Upper lobe of left lung (tissue), 6 donors: ENCODE measurements at regions not wholly inside any gene's neighbourhood (a gene's known extent, or its start where the extent isn't known, plus 50 kb on each side); places are given as distances from the start of the nearest gene placed in this dataset.

Source experiments
- ATAC-seq, 2 donors: fragments of 200-7000 bp; cut with Tn5 transposase; one replicate each; pipeline ENCODE4 v1.9.1; 2022; ENCODE audit warnings: mild to moderate bottlenecking in 2 of 2, moderate library complexity in 2 of 2; ENCODE audit not compliant: low FRiP score in 2 of 2
- DNase-seq, 2 donors: peaks; one replicate each; pipeline ENCODE4 v3.0.0-alpha.2; 2019 to 2020
- H3K27ac ChIP-seq, 4 donors: fragments of 200-600 bp; sonication (generic); one replicate each; pipeline ENCODE4 v1.5.1; 2016 to 2019
- H3K27me3 ChIP-seq, 4 donors: fragments of 200-600 bp; sonication (generic); one replicate each; pipeline ENCODE4 v1.5.1; 2017 to 2019
- H3K36me3 ChIP-seq, 4 donors: fragments of 200-600 bp; sonication (generic); one replicate each; pipeline ENCODE4 v1.5.1; 2016 to 2019
- H3K4me1 ChIP-seq, 4 donors: fragments of 200-600 bp; sonication (generic); one replicate each; pipeline ENCODE4 v1.5.1; 2018 to 2019
- H3K4me3 ChIP-seq, 4 donors: fragments of 200-600 bp; sonication (generic); one replicate each; pipeline ENCODE4 v1.5.1; 2017 to 2019; ENCODE audit warnings: mild to moderate bottlenecking in 2 of 4, moderate library complexity in 1 of 4
- H3K9me3 ChIP-seq, 4 donors: fragments of 200-600 bp; sonication (generic); one replicate each; pipeline ENCODE4 v1.5.1; 2018 to 2019
- CTCF ChIP-seq, 6 experiments: fragments of 450-650 bp in 4 of 6; fragments of 200-600 bp in 2 of 6; sonication (generic) in 2 of 6; IDR thresholded peaks; one replicate each; pipeline ENCODE4 v1.5.1; 2016 to 2019; ENCODE audit warnings: antibody characterized with exemption in 6 of 6
- EP300 ChIP-seq, 4 donors: sonication (generic); formaldehyde crosslinking; IDR thresholded peaks; one replicate each; pipeline ENCODE4 v1.5.1; 2017; ENCODE audit warnings: antibody characterized with exemption in 4 of 4, control low read depth in 2 of 4
- POLR2A ChIP-seq, 4 donors: fragments of 450-650 bp; IDR thresholded peaks; one replicate each; pipeline ENCODE4 v1.5.1; 2016 to 2017; ENCODE audit warnings: antibody characterized with exemption in 4 of 4, mild to moderate bottlenecking in 2 of 4
- POLR2AphosphoS5 ChIP-seq, 2 donors: sonication (generic); formaldehyde crosslinking; IDR thresholded peaks; one replicate each; pipeline ENCODE4 v1.5.1; 2017; ENCODE audit warnings: antibody characterized with exemption in 2 of 2
- WGBS, 2 donors: methylation state at CpG; one replicate each; pipeline ENCODE4 v1.1.5; 2017 to 2018; 5-methylcytosine and 5-hydroxymethylcytosine counted together
- donor health status: DM: no; HTN: no; CAD: no; lungs with moderate emphysema.
- donor health status: DM: no; HTN: yes; CAD: no; lungs with severe emphysema.

DNA sequence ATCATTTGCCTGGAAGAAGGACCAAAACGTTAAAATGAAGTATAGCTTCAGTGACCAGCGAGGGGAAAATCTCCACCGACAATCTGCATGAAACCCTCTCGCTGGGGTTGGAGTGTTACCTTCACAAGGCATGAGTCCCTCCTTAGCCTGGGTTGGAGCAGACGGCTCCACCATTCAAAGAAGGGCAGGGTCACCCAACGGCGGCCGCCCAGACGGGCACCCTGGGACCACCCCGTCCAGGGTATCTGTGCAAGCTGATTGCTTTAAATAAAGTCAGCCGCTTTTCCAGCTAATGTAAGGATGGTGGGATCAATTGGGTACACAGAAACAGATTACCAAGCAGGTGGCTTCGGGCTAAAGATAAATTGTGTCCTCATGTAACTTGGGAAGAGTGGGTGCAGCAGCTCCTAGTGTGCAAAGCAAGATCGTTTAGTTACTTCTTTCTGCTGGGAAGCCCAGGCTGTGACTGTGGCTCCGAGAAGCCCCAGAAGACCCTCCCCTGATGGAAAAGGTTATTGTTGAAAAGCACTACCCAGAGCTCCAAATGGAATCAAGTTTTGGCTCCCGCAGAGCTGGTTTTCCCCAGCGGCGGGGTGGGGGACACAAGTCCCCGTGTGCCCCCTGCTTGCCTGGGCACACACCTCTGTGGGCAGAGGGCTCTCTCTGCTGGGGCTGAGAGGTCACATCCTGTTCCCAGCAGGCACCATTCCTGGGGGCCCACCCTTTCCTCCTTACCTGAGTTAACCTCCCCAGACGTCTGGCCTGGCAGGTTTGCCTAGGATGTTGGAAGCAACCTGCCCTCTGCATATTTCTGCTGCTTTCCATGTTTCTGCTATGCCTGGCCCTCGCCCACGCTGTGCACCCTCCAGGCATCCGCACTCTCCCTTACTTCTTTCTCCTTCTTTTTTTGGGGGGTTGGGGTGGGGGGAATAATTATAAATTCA lies 318.6 kb upstream of the DIO3 start:
- no peak overlapping the region for H3K4me3 ChIP-seq
- no peaks in the 10 kb centered on the region for H3K27me3 ChIP-seq
- ATAC-seq: no peak
- H3K4me1 ChIP-seq: no peaks in the 10 kb centered on the region
- H3K36me3 ChIP-seq: no peaks in the 10 kb centered on the region
- 74 to 77% methylated on average over 22 of the region's 22 CpGs for WGBS, 2 donors
- no peaks in the 10 kb centered on the region for H3K9me3 ChIP-seq
- H3K27ac ChIP-seq: no peak overlapping the region
- no peak for TF ChIP-seq CTCF (IDR thresholded peaks at IDR 0.05)
- no peak for TF ChIP-seq POLR2AphosphoS5 (IDR thresholded peaks at IDR 0.05)
- no peak for TF ChIP-seq POLR2A (IDR thresholded peaks at IDR 0.05)
- TF ChIP-seq EP300 (IDR thresholded peaks at IDR 0.05): no peak
- DNase-seq: peak in 1 of 2 donors; percentile 55

- DNase-seq (no peak), ATAC-seq (no peak)
- Histone ChIP-seq H3K4me1 (no peaks in the 10 kb centered on the region), H3K9me3 (no peaks in the 10 kb centered on the region), H3K4me3 (no peak overlapping the region), H3K36me3 (no peaks in the 10 kb centered on the region), H3K27ac (no peak overlapping the region), H3K27me3 (no peaks in the 10 kb centered on the region)
- TF ChIP-seq CTCF (IDR thresholded peaks at IDR 0.05): no peak
- TF ChIP-seq POLR2A (IDR thresholded peaks at IDR 0.05): no peak
- TF ChIP-seq EP300 (IDR thresholded peaks at IDR 0.05): no peak
- TF ChIP-seq POLR2AphosphoS5 (IDR thresholded peaks at IDR 0.05): no peak
- WGBS, 2 donors: 91 to 94% methylated on average over 18 to 19 of the region's 19 CpGs
These were observed 317.5 kb upstream of the DIO3 start for GRCh38 chr14:101243587-101244338.

DNA sequence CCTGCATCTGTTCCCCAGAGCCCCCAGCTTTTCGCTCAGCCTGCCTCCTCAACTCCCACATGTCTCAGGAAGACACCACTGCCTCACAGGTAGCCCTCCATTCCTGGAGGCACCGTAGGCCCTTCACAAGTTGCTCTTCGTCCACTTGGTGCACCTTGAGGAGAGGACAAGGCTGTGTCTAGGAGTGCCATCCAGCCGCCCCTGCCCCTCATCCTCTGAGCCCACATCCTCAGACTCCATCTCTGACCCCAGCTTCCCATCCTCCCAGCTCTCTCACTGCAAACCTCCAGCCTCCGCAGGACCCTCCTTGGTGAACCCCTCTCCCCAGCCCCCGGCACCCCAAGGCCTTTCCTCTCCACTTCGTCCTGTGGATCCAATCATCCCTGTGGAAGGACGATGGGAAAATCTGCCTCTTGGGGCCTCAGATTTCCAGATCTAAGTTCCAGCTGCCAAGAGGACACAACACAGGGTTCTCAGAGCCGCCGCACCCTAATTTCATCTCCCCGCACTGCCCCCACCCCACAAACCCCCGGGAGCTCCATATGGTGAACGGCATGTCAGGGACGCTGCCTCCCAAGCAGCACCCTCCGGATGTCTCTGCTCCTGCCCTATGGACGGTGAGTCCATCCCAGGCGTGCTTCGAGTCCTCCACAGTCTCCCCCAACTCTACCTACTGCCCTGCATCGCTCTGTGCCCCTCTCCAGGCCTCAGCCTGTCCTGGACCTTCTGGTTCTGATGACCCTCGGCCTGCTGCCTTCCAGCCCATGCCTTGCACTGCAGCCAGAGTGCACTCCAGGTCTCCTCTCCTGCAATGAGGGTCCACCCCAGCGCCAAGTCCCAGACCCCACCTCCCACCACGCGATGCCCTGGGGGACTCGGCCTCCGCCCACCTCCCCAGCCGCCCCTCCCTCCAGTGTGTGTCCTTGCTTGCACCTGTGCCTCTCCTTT lies 314.1 kb upstream of the DIO3 start:
- ATAC-seq (peak in 1 of 2 donors; percentile 23), DNase-seq (peak in 1 of 2 donors; percentile 51)
- H3K36me3 ChIP-seq: no peaks in the 10 kb centered on the region
- WGBS, 2 donors: 92% methylated on average over 26 of the region's 26 CpGs
- no peak for TF ChIP-seq EP300 (IDR thresholded peaks at IDR 0.05)
- TF ChIP-seq POLR2AphosphoS5 (IDR thresholded peaks at IDR 0.05): no peak
- TF ChIP-seq CTCF (IDR thresholded peaks at IDR 0.05): no peak
- TF ChIP-seq POLR2A (IDR thresholded peaks at IDR 0.05): no peak
- no peak overlapping the region for H3K4me3 ChIP-seq
- H3K4me1 ChIP-seq: no peaks in the 10 kb centered on the region
- H3K27me3 ChIP-seq: no peaks in the 10 kb centered on the region
- H3K27ac ChIP-seq: no peak overlapping the region
- H3K9me3 ChIP-seq: no peaks in the 10 kb centered on the region

GRCh38 chr14:101247842-101248725 lies 313.2 kb upstream of the DIO3 start:
- 89 to 92% methylated on average over 16 to 17 of the region's 17 CpGs for WGBS, 2 donors
- H3K36me3 ChIP-seq: no peaks in the 10 kb centered on the region
- no peak for ATAC-seq
- H3K9me3 ChIP-seq: no peaks in the 10 kb centered on the region
- no peak for DNase-seq
- H3K27ac ChIP-seq: no peak overlapping the region
- TF ChIP-seq CTCF (IDR thresholded peaks at IDR 0.05): no peak
- TF ChIP-seq POLR2AphosphoS5 (IDR thresholded peaks at IDR 0.05): no peak
- TF ChIP-seq POLR2A (IDR thresholded peaks at IDR 0.05): no peak
- TF ChIP-seq EP300 (IDR thresholded peaks at IDR 0.05): no peak
- no peaks in the 10 kb centered on the region for H3K27me3 ChIP-seq
- no peaks in the 10 kb centered on the region for H3K4me1 ChIP-seq
- no peak overlapping the region for H3K4me3 ChIP-seq
